ENCODE measurements at regions not wholly inside any gene's neighbourhood (a gene's known extent, or its start where the extent isn't known, plus 50 kb on each side); places are given as distances from the start of the nearest gene placed in this dataset.
"Not testable (repeated sequence)": the region's sequence is repeated elsewhere in the genome, so short reads cannot be mapped to it uniquely, and the experiment has no call there.

DNA sequence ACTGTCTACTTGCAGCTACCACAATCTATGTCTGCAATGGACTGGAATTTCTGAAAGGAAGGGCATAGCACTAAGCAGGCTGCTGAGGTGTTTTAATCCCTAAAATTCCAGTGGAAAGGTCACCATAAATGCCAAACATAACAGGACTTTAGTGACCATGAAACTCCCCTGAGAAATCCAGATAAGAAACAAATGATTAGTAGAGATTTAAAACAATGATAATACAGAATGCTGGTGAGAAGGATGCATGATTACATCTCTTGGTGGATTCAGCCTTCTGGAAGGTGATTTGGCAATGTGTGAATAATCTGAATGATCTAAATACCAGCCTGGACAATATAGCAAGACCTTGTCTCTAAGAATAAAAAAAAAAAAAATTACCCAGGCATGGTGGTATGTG, 475.0 kb upstream of the CBLB start:
- peak; percentile 34 for DNase-seq (ENCODE audit: low read depth)

DNA sequence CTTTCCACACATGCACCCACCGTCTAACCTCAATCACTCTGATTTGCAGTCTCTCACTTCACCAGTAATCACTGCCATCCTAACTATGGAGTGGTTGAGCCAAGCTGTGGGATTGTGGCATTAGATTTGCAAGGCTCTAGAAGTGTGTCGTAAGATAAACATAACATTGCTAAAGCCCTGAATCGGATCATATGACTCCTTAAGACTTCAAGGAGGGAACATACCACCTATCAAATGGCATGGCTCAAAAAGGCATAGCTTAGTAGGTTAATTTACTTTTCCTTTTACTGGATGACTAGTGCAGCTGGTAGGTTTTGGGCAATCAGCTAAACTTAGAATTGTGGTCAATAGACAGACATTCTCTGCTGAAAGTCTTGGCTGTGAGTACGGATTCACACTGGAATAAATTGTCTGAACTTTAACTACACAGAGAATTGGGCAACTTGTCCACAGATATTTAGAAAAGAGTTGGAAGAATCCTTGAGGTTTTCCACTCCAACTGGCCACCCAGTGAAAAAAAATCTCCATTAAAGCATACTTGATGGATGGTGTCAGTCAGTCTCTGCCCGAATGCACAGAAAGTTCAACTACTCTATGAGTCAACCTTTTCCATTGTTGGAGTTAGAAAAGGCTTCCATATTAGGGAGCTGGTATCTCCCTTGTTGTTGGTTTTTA, 476.7 kb upstream of the CBLB start:
- DNase-seq (ENCODE audit: low read depth), result peak; percentile 99

DNA sequence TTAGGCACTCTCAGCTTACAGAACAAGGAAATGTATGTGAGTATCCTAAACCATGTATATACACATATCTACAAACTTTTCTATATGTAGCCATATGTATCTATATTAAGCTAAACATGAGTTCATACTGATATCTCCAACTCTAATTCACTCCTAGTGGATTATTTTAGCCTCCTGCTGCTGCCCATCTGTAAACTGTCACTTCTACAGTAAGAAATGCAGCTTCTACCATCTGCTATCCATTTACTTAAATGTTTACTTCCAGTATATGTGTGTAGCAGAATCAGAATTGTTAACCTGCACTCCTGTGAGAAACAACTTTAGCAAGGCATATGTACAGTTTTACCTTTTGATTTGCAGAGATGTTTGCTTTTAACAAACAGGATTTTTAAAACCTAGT, 478.5 kb upstream of the CBLB start:
- DNase-seq (ENCODE audit: low read depth), result no peak

DNA sequence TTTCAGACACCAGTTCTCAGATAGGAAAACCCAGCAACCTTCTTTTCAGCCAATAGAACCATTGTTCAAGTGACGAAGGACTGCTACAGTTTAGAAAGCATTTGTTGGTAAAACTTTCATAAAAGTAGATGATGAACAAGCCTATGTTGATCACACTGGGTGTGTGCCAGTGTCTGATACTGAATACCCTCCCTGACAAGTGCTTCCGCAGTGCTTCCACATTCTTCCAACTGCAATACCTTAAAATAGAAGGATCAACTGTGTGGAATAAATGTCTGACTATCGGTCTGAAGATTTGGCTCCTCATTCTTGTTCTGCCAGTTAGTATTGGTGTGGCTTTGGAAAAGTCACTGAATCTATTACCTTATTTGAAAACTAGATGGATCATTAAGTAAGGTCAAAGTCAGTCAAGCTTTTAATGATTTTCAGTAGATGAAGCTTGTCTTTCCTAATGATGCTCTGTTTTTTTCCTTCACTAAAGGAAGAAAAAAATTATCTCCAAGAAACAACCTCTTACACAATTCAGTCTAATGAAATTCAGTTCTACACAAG, 479.4 kb upstream of the CBLB start:
- DNase-seq (ENCODE audit: low read depth), result no peak

DNA sequence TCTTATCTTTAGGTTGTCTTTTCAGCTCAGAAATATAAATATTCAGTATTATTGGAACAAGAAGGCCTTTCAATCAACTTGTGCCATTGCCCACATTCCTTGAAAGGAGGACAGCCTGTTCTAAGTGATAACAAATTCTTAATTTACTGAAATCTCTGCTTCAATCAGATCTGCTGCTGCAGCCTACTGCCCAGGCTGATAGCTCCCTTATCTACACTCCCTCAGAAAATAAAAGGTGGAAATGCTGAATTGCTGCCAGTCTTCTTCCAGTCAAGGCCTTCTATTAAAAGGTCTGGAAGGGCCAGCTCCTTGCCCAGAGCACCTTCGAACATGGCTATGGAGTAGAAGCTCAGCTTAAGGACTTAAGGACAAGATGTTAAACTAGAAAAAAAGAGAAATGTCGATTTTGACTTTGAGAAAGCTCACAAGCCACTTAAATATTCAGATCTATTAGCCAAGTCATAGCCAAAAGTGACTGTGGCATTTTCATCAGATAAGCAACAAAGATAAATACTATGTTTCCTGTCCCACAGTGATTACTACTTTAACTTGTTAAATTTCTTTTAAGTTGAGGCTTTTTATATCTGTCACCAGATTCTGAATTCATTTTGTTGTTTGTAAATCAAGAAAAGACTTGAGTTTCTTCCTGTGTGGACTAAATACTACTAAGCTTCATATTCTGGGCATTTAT, 480.5 kb upstream of the CBLB start:
- DNase-seq (ENCODE audit: low read depth), result peak; percentile 59

DNA sequence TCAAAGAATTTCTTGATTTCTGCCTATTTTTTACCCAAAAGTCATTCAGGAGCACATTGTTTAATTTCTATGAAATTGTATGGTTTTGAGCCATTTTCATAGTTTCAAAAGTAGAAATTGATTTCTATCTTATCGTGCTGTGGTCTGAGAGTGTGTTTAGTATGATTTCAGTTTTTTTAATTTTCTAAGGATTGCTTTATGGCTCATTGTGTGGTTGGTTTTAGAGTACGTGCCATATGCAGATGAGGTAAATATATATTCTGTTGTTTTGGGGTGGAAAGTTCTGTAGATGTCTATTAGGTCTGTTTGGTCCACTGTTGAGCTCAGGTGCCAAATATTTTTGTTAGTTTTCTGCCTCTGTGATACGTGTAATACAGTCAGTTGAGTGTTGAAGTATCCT, 487.1 kb upstream of the CBLB start:
- no peak for DNase-seq (ENCODE audit: low read depth)

DNA sequence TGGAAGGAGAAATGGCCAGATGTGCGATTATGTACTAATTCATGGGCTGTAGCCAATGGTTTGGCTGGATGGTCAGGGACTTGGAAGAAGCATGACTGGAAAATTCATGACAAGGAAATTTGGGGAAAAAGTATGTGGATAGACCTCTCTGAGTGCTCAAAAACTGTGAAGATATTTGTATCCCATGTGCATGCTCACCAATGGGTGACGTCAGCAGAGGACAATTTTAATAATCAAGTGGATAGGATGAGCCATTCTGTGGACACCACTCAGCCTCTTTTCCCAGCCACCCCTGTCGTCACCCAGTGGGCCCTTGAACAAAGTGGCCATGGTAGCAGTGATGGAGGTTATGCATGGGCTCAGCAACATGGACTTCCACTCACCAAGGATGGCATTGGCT, 490.9 kb upstream of the CBLB start:
- no peak for DNase-seq (ENCODE audit: low read depth)

DNA sequence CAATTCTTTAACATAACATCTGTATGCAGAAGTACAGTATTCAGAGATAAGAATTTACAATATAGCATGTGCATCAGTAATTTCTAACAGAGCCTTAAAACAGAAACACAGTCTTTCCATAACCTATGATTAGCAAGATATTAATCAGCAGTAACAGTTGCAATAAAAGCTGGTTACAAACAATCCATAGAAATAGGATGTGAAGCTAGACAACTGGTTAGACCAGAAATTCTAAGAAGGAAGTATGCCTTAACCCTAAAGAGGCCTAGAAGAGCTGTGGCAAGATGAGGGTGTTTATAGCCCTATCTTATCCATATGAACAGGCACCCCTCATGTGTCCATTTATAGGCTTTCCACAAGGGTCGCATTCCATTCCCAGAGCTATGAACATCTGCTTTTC, 492.1 kb upstream of the CBLB start:
- DNase-seq (ENCODE audit: low read depth), result not testable (repeated sequence)

DNA sequence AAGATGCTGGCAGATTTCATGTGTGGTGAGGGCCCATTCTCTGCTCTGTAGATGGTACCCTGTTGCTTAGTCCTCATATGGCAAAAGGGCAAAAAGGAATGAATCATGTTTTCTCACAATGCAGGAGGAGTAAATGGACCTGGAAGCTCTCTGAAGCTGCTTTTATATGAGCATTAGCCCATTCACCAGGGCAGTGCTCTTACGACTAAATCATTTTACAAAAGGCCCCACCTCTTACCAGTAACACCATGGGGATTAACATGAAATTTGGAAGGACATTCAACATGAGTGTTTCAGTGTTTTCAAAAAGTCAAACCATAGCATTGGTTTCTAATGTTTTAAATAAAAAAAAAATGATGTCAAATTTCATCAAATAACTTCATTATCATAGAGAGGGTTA, 495.7 kb upstream of the CBLB start:
- no peak for DNase-seq (ENCODE audit: low read depth)

DNA sequence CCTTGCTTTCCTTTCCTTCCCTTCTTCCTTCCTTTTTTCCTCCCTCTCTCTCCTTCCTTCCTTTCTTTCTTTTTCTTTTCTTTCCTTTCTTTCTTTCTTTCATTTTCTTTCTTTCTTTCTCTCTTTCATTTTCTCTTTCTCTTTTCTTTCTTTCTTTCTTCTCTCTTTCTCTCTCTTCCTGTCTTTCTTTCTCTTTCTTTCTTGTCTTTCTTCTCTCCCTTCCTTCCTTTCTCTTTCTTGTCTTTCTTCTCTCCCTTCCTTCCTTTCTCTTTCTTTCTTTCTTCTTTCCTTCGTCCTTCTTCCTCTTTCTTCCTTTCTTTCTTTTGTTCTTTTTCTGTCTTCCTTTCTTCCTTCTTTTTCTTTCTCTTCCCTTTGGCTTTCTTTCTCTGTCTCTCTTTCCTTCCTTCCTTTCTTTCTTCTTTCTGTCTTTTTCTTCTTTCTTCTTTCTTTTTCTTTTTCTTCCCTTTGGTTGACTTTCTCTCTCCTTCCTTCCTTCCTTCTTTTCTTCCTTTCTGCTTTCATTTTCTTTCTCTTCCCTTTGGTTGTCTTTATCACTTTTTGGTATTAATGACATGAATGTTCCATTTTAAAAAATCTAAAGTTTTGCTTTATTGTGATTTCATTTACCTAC, 496.4 kb upstream of the CBLB start:
- DNase-seq (ENCODE audit: low read depth), result no peak

DNA sequence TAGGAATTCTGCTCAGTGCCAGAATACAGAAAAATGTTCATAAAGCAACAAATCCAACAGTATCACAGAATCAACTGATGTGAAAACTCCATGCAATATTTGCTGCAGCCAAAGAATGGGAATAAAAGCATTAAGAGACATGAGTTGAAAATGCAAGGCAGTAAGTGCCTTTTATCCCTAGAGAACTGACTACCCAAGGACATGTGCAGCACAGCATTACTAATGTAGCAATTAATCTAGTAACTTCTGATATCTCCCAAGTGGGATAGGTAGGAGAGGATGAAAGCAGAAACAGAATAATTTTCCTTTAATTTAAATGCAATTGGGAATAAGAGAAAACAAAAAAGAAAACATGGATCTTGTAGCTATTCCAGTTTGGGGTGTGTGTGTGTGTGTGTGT, 497.5 kb upstream of the CBLB start:
- no peak for DNase-seq (ENCODE audit: low read depth)

DNA sequence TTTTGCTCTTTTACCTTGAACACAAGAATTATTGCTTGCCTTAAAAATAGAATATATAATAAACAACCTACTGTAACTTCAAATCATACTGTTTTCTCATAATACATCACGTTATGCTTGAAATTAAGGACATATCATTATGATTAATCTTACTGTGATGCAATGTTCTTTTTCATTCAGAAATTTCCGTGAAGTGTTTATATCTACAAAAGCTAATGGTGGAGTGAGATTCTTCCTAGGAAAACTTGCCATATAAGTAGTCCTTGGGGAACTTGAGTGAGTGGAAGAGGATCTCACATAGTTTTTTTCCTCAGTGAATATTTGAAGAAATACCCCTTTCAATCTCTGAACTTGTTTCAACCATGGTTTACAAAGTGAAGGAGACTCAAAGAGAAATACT, 498.7 kb upstream of the CBLB start:
- no peak for DNase-seq (ENCODE audit: low read depth)

DNA sequence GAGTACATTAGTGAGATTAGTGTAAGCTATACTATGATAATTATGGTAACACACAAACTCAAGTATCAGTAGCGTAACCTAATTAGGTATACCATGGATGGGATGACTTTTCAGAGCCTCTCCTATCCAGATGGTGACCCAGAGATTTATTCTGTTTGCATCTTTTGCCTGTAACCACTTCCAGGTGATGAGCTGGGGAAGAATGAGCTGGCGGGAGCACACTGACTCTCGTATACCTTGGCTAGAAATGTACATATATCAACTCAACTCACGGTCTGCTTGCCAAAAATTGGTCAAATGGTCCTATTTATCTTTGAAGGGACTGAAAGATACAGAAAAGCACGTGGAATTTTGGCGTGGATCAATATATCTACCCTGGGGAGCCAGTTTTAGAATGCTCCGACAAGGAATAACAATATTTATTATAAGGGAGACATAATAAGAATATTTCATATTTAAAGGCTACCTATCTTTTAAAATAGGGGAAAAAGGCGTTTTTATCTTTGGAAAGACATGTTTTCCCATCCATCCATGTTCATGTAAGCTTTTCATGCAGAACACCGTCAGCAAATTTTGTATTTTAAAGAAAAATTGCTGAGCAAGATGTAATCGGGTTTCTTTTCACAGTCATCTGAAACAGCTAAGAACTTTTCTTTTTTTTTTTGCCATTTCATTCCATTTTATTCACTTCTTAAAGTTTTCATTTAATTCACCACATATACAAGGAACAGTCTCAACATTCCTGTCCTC, 502.6 kb upstream of the CBLB start:
- DNase-seq (ENCODE audit: low read depth), result no peak

DNA sequence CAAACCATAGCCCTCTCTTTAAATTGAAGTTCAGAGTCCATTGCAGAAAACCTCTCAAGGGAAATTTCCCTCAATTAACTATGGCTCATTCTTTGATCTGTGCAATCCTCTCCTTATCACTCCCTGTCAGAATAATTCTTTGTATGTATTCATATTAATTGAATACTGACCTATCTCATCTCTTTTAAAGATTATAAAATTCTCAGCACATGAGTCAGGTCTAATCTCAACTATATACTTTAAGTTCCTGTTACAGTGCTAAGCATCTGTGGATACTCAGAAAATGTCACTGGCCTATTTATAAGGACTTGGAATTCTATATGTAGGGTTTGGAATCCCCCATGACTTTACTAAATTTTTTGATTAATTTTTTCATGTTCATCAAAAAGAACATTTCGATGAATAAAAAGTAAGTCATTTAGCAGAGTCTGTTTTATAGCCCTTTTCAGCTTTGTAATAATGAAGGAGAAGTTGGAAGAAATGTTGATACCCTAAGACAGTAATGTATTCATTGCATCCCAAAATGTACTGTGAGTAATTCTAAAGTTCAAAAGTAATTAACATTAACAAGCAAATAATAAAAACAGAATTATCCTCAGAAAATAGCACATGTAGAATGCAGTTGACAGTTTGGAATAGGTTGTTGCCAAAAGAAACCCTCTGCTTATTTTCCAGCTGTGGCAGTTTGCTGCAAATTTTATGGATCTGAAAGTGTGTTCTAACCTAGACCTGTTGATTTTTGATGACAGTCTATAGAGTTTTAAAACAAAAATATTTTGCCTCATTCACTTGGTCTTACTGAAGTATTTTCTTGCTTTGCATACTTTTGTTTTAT, 503.4 kb upstream of the CBLB start:
- no peak for DNase-seq (ENCODE audit: low read depth)

DNA sequence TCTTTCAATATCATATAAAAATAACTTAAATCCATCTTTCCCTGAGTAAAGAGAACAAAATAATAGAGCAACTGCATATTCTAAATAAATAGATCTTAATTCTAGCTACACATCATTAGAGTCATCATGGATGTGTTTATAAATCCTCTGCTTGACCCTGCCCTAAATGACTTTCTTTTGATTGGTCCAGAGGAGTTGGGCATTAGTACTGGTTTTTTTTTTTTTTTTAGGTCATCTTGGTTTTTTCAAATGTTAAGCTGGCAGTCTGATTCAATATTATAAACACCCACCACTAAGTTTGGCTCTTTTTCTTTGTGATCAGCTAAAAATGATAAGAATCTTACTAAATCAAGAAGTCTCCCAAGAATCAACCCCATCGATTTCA, 504.0 kb upstream of the CBLB start:
- no peak for DNase-seq (ENCODE audit: low read depth)

DNA sequence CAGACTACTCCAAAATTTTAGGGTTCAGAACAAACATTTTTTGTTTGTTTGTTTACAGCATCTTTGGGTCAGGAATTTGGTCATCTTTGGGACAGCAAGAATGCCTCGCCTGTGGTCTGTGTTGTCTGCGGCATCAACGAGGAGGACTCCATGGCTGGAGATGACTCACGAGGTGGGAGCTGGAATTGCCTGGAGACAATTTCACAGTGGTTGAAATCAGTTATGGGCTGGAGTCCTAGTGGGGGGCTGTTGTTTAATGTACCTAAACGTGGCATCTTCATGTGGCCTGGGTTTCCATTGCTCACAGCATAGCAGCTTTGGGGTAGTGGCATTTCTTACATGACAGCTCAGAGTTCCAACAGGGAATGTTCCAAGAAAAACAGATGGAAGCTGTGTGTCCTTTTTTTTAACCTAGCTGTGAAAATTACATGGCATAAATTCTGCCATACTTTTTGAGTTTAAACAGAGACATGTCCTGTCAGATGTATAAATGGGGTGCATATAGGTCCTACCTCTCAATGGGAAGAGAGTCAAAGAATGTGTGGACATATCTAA, 507.3 kb upstream of the CBLB start:
- peak; percentile 93 for DNase-seq (ENCODE audit: low read depth)

DNA sequence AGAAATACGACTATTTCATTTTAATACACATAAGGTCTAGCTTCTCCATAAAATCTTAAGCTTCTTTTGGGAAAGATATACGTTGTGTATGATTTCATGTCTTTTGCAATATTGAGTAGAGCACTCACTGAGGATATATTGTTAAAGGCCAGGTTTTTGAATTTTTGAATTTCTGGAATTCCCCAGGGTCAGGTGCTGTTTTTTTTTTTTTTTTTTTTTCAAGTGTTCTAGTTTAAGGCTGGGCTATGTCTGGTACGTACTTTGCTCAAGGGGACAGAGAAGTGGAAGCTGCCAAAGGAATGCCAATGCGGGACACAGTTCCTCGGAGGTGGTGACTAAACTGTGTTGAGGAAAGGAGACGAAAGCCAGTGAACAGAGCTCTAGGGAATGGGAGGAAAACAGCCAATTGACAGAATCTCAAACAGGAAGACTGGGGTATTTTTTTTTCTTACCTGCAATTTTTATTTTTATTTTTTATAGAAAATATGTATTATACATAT, 510.5 kb upstream of the CBLB start:
- peak; percentile 47 for DNase-seq (ENCODE audit: low read depth)

DNA sequence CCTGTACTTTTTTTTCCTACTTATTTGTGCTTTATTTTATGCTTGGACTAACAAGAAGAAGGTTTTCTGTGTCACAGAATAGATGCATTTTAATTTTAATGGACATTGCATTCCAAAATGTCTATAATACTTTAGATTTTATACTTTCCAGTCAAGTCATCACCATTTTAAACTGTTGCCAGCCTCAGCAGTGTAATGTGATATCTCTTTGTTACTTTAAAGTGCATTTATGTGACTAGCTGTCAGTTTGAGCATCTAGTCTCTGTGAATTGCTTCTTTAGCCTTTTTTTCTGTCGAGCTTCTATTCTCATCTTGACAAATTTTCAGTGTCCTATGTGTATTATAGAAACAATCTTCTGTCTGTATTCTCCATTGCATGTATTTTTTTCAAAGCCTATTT, 511.4 kb upstream of the CBLB start:
- DNase-seq (ENCODE audit: low read depth), result no peak

DNA sequence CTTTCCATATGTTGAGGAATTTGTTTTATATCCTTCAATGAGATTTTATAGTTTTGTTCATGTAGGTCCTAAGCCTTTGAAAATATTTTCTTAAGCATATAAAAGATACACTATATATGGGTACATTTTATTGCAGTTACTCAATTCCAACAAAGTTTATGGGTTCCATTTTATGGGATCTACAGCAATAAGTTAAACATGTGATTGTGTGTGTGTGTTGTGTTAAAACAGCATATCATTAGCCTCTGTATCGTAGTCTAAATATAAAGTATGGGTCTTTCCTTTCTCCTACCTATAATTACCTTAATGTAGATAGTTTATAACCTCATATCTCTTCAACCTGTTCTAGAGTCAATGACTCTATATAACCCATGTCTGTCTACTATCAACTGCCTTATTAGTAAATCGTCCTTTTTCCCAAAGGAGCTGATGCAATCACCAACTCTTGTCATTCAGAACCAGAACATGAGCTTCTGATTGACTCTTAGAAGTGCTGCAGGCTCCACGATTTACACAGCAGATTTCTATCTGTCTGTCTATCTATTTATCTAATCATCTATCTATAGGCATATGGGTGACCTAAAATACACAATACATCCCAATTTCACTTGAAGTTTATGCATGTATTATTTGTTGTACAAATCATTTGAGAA, 512.6 kb upstream of the CBLB start:
- no peak for DNase-seq (ENCODE audit: low read depth)

DNA sequence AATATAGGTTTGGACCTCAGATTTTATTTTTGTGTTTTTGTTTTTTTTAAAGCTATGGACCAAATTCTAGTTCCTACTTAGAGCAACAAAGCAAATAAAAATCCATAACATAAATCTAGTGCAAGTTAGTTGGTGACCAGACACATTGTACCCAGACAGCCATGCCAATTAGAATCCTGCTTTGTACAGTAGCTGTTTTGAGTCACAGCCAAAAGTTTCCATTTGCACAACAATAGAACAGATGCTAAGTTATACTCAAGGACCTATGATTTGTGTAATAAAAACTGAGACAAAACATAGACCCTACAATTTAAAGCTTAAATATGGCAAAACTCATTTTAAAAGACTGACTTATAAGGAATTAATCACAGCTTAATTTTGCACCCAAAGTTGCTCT, 513.1 kb upstream of the CBLB start:
- no peak for DNase-seq (ENCODE audit: low read depth)
